ENCODE measurements at regions not wholly inside any gene's neighbourhood (a gene's known extent, or its start where the extent isn't known, plus 50 kb on each side); places are given as distances from the start of the nearest gene placed in this dataset.
A peak's percentile ranks its signal among the peaks of the same experiment; 100 is the strongest.

- TF ChIP-seq CTCF (IDR thresholded peaks at IDR 0.05; ENCODE audit: low read length, missing control alignments): no peak
- no peak for DNase-seq (ENCODE audit: low read depth)
- H3K4me3 ChIP-seq (replicated peaks; ENCODE audit: low read depth, low read length): no peak overlapping the region
Measured at GRCh38 chr6:163889904-163890514, 475.5 kb downstream of the QKI start.

- TF ChIP-seq CTCF (IDR thresholded peaks at IDR 0.05; ENCODE audit: low read length, missing control alignments): no peak
- DNase-seq (ENCODE audit: low read depth): no peak
- no peak overlapping the region for H3K4me3 ChIP-seq (replicated peaks; ENCODE audit: low read depth, low read length)
Measured at GRCh38 chr6:163888030-163888819, 473.7 kb downstream of the QKI start.

GRCh38 chr6:163886428-163886827 lies 471.9 kb downstream of the QKI start:
- no peak overlapping the region for H3K4me3 ChIP-seq (replicated peaks; ENCODE audit: low read depth, low read length)
- no peak for TF ChIP-seq CTCF (IDR thresholded peaks at IDR 0.05; ENCODE audit: low read length, missing control alignments)
- no peak for DNase-seq (ENCODE audit: low read depth)

GRCh38 chr6:163883984-163884383 lies 469.5 kb downstream of the QKI start:
- no peak for TF ChIP-seq CTCF (IDR thresholded peaks at IDR 0.05; ENCODE audit: low read length, missing control alignments)
- peak; percentile 31 for DNase-seq (ENCODE audit: low read depth)
- no peak overlapping the region for H3K4me3 ChIP-seq (replicated peaks; ENCODE audit: low read depth, low read length)

- no peak for DNase-seq (ENCODE audit: low read depth)
- no peak for TF ChIP-seq CTCF (IDR thresholded peaks at IDR 0.05; ENCODE audit: low read length, missing control alignments)
- no peak overlapping the region for H3K4me3 ChIP-seq (replicated peaks; ENCODE audit: low read depth, low read length)
Measured at GRCh38 chr6:163878698-163879097, 464.2 kb downstream of the QKI start.

GRCh38 chr6:163877877-163878639 lies 463.5 kb downstream of the QKI start:
- DNase-seq (ENCODE audit: low read depth): no peak
- H3K4me3 ChIP-seq (replicated peaks; ENCODE audit: low read depth, low read length): no peak overlapping the region
- no peak for TF ChIP-seq CTCF (IDR thresholded peaks at IDR 0.05; ENCODE audit: low read length, missing control alignments)
